Left ventricle myocardium superior (tissue), 1 donor: ENCODE measurements at regions not wholly inside any gene's neighbourhood (a gene's known extent, or its start where the extent isn't known, plus 50 kb on each side); places are given as distances from the start of the nearest gene placed in this dataset.

Experiments
- ATAC-seq: fragments of 200-7000 bp; cut with Tn5 transposase; one replicate; pipeline ENCODE4 v1.9.1; 2020; ENCODE audit warnings: mild to moderate bottlenecking, moderate library complexity
- DNase-seq: peaks from one replicate; pipeline ENCODE4 v3.0.0-alpha.2; 2020
- intact Hi-C: fragments of 100-400 bp; cut with micrococcal nuclease; formaldehyde crosslinking; loops from one replicate; pipeline ENCODE4 v1.11.0; 2022
- donor health status: DM: no; HTN: yes; CAD: no; lungs with severe emphysema.

DNA sequence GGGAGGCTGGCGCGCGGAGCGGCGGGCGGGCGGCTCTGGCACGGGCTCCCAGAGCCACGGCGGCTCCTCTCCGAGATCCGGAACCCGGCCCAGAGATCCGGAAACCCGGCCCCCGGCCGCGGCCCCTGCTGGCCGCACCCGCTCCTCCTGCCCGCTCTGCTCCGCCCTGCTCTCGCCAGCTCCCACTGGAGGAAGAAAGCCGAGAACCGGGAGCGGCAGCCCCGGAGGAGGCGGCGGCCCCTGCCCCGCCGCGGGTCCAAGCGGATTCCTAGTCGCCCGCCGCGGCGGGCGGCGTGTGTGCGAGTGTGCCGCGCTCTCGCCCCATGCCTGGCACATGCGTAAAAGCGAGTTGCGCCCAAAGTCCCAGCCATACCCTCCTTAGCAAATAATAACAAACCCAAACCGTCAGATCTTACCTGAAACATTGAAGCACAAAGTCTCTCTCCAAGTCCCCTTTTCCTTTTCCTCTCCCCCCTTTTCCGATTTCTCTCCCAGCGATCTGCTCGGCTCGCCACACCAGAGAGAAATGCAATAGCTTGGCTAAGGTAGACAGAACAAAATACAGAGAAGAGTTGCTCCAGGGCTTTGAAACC, 108.7 kb upstream of the KCTD1 start:
- intact Hi-C loops, result no loop called here

DNA sequence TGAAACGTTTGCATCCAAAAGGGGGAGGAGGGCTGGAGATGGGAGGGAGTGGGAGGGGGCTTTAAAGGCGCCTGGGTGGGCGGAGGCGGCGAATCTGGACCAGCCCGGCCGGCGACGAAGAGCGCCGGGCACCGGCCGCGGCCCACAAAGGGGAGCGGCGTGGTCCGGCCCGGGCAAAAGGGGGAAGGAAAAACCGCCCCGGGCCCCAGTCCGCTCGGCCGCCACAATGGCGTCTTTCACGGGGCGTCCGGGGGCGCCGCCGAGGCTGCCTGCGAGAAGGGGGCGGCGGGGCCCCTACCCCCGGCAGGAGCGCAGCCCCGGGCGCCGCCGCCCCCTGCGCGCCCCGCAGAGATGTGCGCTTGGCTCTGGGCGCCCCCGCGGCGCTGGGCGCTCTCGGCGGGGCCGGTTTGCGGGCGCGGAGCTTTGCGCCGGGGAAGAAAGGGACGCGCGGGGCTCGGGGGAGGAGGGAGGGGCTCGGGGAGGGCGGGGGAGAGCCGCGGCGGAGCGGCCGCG, 108.1 kb upstream of the KCTD1 start:
- intact Hi-C loops, result no loop called here
- ATAC-seq (peak; percentile 33), DNase-seq (peak; percentile 47)

More for the DNA sequence above, 108.7 kb upstream of the KCTD1 start:
- DNase-seq (peak; percentile 91), ATAC-seq (peak; percentile 94)

DNA sequence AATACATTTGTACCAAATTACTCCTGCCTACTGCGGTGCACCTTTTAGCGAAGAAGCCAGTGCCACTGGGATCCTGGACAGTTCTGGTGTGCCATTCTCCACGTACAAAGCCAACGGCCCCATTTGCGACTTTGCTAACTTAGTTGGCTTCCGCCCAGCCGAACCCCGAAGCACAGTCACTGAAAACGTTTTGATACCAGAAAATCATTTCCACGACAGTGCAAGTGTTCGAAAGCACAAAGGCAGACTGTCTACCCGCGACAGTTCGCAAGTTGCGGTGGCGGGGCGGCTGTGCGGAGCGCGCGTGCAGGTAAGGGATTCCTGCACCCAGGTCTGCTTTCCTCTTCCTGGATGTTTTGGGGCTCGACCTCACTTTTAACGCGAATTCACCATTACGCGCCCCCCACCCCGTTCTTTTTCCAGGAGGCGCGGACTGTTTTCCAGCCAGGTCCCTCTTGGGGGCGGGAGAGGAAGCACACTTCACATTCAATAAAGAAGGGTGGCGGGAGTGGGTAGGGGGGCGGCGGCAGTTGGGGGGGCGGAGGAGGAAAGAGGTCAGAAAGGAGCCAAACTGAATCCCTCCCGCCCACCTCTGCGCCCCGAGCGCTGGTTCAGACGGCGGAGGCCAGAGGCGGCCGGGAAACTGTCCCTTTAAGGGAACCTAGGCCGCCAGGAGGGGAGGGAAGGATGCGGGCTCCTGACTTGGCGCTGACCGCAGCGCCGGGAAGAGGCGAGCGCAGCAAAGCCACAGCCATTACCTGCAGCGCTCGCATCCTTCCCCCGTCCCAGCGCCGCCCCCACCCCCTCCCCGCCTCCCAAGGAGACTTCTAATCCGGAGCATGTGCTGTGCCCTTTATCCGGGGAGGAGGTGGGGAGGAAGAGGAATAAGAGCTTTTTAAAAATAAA, 107.4 kb upstream of the KCTD1 start:
- intact Hi-C loops, result no loop called here
- ATAC-seq (peak; percentile 85), DNase-seq (peak; percentile 77)

DNA sequence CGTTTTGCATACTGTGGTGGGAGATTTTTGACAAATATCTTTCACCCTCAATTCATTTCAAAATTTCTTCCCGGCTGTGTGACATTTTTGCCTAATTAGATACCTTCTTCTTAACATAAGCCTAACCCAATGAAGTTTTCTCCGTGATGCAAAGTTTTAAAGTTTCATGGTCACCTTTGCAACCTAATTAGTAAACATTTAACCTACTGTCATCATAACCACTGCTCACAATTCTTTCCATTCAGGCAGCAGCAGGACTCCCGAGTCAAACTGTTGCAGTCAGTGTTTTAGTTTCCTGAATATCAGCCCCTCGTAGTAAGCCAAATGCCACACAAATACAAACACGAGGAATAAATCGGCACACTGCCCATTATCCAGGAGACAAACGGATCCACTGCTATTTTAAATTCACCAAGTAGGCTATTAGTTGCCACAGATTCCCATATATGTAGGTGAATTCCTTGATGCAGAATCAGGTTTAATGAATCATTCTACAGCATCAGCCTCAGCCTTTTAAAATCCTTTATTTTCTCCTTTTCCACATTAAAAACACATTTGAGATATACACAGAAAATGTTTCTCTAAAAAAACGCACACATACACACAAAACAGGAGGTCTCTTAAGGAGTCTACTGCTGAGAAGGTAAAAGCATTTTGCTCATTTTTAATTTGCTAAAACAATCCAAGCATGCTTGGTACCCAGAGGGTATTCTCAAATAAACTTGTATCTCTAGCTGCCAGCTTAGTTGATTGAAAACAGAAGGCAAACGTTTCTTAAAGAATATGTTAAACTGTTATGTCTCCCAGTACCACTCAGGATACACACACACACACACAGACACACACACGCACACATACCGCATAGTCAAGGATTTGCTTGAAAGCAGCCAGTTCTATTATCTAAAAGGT, 106.5 kb upstream of the KCTD1 start:
- DNase-seq, result no peak
- ATAC-seq, result no peak
- intact Hi-C loops, result no loop called here

DNA sequence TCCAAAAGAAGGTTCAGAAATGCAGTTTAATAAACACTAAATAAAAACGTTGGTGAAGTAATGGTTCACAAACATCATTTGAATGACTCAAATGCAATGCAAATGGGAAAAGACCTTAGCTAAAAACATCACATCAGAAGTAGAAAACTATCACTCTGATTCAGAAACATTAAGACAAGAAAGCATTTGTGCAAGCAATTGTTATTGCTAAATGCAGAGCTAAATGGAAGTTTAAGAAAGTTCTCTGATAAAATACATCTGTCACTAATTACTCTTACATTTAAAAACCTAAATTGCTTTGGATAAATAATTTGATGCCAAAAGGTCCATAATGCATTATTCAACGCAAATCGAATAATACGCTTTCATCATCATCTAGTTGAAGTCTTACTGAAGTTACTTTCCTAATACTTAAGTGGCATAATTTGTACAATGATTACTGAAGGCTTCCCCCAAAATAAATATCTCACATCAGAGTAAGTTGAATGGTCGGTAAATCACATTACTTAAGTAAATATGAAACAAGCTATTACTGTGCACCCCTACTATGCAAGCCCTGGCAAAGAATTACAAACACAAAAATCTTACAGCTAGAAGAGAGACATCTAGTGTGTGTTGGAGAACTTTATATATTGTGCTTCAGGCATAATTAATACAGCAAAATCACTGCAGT, 105.7 kb upstream of the KCTD1 start:
- ATAC-seq (no peak), DNase-seq (no peak)
- intact Hi-C loops, result no loop called here

DNA sequence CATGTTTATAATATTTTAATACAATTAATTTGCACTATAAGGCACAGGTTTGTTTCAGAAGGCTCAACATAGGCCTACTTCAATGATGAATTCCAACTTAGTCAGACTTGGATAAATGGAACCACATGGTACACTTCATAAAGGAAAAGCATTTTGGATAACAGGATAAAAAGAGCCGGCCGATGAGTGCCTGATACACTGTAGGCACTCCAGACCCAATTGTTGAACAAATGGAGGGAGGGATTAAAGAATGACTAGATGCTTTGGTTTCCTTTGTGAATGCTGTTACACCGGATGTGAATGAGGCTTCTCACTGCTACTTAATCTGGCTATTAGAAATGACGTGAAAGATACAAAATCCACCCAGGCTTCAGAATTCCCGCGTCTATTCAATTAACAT, 104.1 kb upstream of the KCTD1 start:
- no peak for ATAC-seq
- no peak for DNase-seq
- intact Hi-C loops, result no loop called here

DNA sequence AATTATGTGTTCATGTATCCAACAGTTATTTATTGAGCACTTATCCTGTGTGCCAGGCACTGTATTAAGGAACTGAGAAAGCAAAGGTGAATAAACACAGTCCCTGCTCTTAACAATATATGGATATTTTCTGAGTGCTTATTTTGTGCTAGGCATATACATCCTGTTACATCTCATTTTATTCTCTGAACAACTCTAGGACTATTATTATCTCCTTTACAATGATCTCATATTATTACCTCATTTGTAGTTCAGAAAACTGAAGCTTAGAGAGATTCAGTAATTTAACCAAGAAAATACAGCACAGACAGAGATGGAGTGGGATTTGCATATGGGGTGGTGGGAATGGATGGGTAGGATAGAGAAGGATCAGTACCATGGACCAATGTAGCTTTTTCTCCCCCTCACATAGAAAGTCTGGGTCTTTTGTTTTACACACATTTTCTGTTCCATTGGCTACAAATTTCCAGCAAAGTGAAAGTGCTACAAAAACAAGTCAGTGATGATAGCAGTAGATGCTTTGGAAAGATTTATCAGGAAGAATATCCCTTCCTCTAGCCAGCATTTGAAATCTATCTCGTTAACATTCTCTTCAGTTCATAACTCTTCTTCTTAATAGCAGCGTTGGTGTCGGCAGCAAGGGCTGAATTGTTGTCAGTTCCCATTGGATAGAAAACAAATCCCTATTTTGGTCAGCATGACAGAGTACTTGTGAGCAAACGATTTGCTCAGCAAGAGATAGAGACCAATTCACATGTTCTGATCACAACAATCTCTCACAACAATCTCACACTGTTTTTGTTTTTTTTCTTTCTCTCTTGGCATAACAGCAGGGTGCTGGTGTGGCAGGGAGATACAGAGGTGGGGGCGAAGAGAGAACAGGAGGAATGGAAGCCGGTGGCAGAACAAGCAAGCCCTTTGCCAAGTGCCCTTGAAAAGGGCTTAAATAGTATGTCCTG, 102.2 kb upstream of the KCTD1 start:
- ATAC-seq, result peak; percentile 67
- intact Hi-C loops, result no loop called here
- DNase-seq, result no peak

DNA sequence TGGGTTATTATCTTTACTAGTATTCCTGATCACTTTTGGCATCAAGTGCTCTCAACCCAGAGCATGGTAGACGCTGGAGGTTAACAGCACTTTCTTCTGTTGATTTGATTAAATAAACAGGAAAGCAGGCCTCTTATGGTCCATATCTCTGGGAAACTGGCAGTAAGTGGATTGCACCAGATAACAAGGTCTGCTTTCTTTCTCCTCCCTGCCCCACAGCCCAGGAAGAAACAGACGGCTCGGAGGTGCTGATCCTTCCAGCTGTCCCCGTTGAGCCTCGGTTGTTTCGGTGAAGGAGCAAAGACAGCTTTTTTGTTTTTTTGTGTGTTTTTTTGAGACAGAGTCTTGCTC, 100.8 kb upstream of the KCTD1 start:
- ATAC-seq, result no peak
- DNase-seq, result no peak
- intact Hi-C loops, result no loop called here

DNA sequence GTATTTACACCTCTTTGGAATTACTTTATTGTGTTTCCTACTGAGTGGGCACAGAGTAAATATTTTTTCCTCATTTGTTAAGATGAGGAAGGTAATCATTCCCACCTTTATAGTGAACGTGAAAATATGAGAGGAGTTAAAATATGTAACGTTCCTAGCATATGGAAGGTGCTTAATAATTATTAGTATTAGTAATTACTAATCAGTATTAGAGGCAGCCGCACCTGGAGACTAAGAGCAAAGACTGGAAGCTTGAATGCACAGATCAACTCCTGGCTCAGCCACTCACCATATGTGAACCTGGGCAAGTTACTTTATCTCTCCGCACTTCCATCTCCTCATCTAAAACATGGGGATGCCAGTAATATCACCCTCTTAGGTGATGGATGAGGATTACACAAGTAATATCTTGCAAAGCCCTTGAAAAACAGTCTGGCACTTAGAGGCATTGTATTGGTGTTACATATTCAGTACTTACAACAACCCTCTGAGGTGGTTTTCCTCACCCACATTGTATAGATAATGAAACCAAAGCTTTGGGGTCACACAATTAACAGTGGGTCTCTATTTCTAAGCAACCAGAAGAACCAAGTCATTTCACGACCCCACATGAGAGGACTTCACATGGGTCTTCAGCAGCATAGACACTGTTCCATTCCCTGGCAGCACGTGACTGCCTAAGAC, 100.3 kb upstream of the KCTD1 start:
- ATAC-seq (no peak), DNase-seq (no peak)
- intact Hi-C loops, result no loop called here

DNA sequence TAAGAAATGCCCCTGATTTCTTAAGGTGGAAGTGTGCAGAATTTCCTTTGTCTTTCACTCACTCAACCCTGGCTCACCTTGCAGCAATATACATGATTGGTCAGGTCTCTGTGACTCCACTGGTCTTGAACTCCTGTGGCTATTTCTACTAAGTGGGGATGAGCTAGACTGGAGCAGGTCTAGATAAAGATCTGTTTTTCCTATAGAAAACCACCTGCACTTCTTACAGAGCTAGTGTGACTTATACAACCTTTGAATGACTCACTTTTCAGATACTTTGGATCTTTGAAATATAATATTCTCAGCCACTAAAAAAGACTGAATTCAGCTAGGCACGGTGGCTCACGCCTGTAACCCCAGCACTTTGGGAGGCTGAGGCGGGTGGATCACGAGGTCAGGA, 98.5 kb upstream of the KCTD1 start:
- ATAC-seq, result no peak
- intact Hi-C loops, result no loop called here

DNA sequence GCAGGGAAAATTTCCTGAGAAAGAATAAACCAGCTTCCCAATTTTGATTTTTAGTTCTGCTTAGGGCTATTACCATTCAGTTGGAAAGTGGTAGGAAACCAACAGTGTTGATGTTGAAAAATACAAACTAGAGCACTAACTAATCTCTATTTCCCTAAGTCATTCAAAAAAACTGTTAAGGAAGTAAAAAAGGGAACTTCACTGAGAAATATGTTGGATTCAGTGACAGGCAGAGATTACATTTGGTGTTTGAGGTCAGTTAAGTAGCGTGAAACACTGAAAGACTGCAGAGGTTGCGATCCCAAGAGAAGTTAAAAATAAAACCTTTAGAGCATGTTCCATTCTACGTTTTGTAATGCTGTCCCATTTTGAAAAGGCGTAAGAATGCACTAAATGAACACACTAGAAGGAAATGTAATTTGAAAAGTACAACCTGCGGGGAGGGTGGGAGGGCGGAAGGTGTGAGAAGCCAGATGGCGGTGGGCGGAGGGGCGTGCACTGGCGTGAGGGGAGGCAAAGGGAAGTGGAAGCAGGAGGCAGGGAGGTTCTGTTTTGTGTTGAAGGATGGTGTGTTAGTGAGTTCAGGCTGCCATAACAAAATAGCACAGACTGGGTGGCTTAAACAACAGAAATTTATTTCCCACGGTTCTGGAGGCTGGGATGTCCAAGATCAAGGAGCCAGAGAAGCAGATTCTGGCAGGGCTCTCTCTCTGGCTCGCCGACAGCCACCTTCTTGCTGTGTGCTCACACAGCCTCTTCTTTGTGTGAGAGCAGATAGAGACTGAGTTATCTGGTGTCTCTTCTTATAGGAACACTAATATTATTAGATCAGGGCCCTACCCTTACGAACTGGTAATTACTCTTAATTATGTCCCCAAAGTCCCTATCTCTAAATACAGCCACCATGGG, 94.3 kb upstream of the KCTD1 start:
- DNase-seq (no peak), ATAC-seq (no peak)
- intact Hi-C loops, result no loop called here

More for the DNA sequence above, 98.5 kb upstream of the KCTD1 start:
- no peak for DNase-seq

DNA sequence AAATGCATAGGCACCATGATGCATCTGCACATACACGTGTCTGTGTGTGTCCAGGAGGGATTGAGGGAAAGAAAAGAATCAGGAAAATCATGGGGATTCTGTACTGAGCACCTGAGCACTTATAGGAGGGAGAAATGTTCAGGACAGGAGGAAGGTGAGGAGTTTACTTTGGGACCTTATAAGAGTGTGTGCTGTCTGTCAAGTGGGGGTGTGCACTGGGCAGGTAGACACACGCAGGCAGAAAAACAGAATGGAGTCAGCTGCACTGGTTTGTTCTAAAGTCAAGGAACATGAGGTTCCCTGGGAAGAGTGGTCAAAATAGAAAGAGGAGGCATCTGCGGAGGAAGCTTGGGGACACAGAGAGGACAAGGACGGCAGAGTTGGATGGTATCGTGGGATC, 92.2 kb upstream of the KCTD1 start:
- ATAC-seq (no peak), DNase-seq (no peak)
- intact Hi-C loops, result no loop called here

DNA sequence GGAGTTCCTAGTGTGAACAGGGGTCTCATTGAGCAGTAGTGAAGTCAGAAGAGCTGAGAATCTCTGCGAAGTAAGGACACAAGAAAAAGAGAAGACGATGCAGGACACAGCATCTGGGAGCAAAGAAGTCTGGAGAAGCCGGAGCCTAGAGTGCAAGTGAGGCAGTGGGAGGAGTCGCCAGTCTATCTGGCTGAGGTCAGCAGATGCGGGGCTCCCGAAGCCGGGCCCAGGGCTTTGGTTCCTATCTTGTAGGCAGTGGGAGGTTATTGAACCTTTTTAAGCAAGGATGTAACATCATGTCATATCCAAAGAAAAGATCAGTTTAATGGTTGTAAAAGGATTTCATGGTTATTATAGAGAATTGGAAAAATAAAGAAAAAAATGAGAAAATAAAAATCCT, 90.8 kb upstream of the KCTD1 start:
- ATAC-seq (no peak), DNase-seq (no peak)
- intact Hi-C loops, result no loop called here

DNA sequence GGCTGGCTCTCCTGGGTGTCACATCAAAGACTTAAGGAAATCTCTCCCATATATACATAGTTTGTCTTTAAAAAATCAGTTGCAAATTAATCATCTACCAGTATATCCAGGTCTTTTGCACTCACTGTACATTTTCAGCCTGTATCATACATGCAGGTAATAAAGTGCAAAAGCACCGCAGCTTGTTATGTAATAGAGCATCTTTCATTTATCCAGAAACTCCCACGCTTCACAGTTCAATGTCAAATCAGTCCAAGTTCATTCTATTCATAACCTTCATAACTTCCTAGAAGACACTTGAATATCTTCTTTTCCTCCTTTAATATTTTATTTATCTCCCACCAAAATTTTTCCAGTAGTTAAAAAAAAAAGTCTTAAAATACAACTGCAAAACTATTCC, 89.6 kb upstream of the KCTD1 start:
- intact Hi-C loops, result no loop called here
- no peak for ATAC-seq
- no peak for DNase-seq

DNA sequence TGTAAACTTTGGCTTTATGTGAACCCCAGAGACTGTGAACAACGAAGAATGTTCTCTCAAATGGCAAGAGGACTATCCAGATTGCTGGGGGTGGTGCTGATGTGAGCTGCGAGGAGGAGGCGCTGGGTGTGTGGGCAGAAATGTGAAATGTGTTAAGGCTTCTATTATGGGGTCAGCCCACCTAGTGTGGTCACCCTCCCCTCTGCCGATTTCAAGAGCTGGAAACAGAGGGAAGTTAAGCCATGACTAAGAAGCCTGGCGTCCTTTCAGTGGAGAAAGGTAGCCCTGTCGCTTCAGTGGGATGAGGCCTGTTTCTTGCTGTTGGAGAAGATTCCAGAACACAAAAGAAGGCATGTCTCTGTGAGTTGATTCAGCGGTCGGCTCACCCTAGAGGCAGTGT, 89.0 kb upstream of the KCTD1 start:
- intact Hi-C loops, result no loop called here
- no peak for ATAC-seq
- no peak for DNase-seq

DNA sequence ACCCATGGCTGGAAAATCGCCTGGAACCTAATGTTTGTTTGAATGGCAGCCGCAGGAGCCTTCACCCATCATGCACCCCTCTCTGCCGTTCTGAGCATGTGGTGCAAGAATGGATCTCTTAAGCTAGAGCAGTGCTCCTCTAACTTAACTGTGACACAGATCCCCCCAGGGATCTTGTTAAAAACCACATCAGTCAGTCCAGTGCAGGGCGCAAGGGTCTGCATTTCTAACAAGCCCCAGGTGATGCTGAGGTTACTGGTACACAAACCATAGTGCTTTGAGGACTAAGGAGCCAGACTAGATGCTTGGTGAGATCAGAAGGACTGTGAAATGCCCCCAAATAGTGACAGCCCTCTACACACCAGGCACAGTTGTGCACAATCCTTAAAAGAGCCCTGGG, 87.1 kb upstream of the KCTD1 start:
- DNase-seq (no peak), ATAC-seq (no peak)
- intact Hi-C loops, result no loop called here

DNA sequence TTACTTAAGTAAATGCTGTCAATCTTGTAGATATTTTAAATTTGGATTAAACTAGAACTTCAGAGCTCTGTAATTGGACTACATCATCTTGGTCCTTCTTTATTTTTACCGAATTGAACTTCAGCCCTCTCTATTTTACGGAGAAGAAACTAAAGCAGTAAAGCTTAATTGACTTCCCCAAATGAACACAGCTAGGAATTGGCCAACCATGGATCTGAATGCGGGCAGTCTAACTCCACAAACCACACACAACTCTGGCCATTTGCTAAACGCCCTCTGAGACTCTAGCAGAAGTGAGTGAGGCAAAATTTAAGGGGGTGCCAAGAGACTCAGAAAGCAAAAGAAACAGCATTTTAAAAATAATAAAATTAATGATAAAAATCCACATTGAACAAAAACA, 86.3 kb upstream of the KCTD1 start:
- intact Hi-C loops, result no loop called here
- ATAC-seq, result no peak
- DNase-seq, result no peak
